ENCODE measurements at regions not wholly inside any gene's neighbourhood (a gene's known extent, or its start where the extent isn't known, plus 50 kb on each side); places are given as distances from the start of the nearest gene placed in this dataset.

- intact Hi-C loops (cut with micrococcal nuclease), result no loop called here
- Mint-ChIP-seq H3K4me1 (no peaks in the 10 kb centered on the region), H3K4me3 (no peak overlapping the region), H3K27ac (no peak overlapping the region), H3K36me3 (no peaks in the 10 kb centered on the region), H3K9me3 (peaks cover 0 to 11% (median 5%) of the 10 kb centered on the region in 7 donors), H3K27me3 (ENCODE audit: low read depth in 3 of 3) (no peaks in the 10 kb centered on the region)
- H3K4me2 ChIP-seq (replicated peaks; ENCODE audit: extremely low read depth, low read length, poor library complexity, severe bottlenecking), result no peak overlapping the region
- H3K4me1 ChIP-seq (ENCODE audit: control insufficient read depth in 1 of 2, insufficient read depth in 2 of 2, low read length in 2 of 2), result no peaks in the 10 kb centered on the region
- no peak overlapping the region for H3K9ac ChIP-seq (ENCODE audit: insufficient read depth, low read length, poor library complexity, severe bottlenecking)
- no peaks in the 10 kb centered on the region for H3K79me2 ChIP-seq (ENCODE audit: insufficient read depth, low read length)
- DNase-seq, result no peak
- no peak overlapping the region for H2AFZ ChIP-seq (ENCODE audit: insufficient read depth, low read depth, low read length, poor library complexity, severe bottlenecking)
- no peak overlapping the region for H3K4me3 ChIP-seq (replicated peaks in 1 of 3; ENCODE audit: low read depth in 2 of 3, low read length in 3 of 3)
- no peaks in the 10 kb centered on the region for H3K27me3 ChIP-seq (ENCODE audit: control insufficient read depth in 2 of 2, insufficient read depth in 2 of 2, low read length in 2 of 2)
- H3K9me3 ChIP-seq (replicated peaks in 1 of 2; ENCODE audit: control insufficient read depth in 1 of 2, insufficient read depth in 1 of 2, low read length in 2 of 2), result peaks cover 7 to 8% of the 10 kb centered on the region in 2 donors
- H3K27ac ChIP-seq (ENCODE audit: low read depth in 1 of 2, low read length in 2 of 2), result no peak overlapping the region
- no peaks in the 10 kb centered on the region for H4K20me1 ChIP-seq (ENCODE audit: insufficient read depth, low read length)
- WGBS (ENCODE audit: insufficient coverage), result 37% methylated on average over 3 of the region's 9 CpGs
- no peaks in the 10 kb centered on the region for H3K36me3 ChIP-seq (replicated peaks in 1 of 2; ENCODE audit: control insufficient read depth in 1 of 2, insufficient read depth in 2 of 2, low read length in 2 of 2)
- TF ChIP-seq CTCF (IDR thresholded peaks at IDR 0.05), result no peak
These were observed 1324.1 kb upstream of the SLC39A10 start for GRCh38 chr2:194332799-194333490.

- Histone ChIP-seq H3K79me2 (ENCODE audit: insufficient read depth, low read length) (no peaks in the 10 kb centered on the region), H3K4me2 (replicated peaks; ENCODE audit: extremely low read depth, low read length, poor library complexity, severe bottlenecking) (no peak overlapping the region), H3K4me1 (ENCODE audit: control insufficient read depth in 1 of 2, insufficient read depth in 2 of 2, low read length in 2 of 2) (no peaks in the 10 kb centered on the region), H3K27ac (ENCODE audit: low read depth in 1 of 2, low read length in 2 of 2) (no peak overlapping the region), H3K9ac (ENCODE audit: insufficient read depth, low read length, poor library complexity, severe bottlenecking) (no peak overlapping the region), H3K27me3 (ENCODE audit: control insufficient read depth in 2 of 2, insufficient read depth in 2 of 2, low read length in 2 of 2) (no peaks in the 10 kb centered on the region), H3K9me3 (replicated peaks in 1 of 2; ENCODE audit: control insufficient read depth in 1 of 2, insufficient read depth in 1 of 2, low read length in 2 of 2) (peaks cover 14 to 18% of the 10 kb centered on the region in 2 donors), H4K20me1 (ENCODE audit: insufficient read depth, low read length) (no peaks in the 10 kb centered on the region), H3K4me3 (replicated peaks in 1 of 3; ENCODE audit: low read depth in 2 of 3, low read length in 3 of 3) (no peak overlapping the region), H3K36me3 (replicated peaks in 1 of 2; ENCODE audit: control insufficient read depth in 1 of 2, insufficient read depth in 2 of 2, low read length in 2 of 2) (no peaks in the 10 kb centered on the region), H2AFZ (ENCODE audit: insufficient read depth, low read depth, low read length, poor library complexity, severe bottlenecking) (no peak overlapping the region)
- Mint-ChIP-seq H3K36me3 (no peaks in the 10 kb centered on the region), H3K4me1 (no peaks in the 10 kb centered on the region), H3K9me3 (peaks cover 0 to 13% (median 9%) of the 10 kb centered on the region in 7 donors), H3K27me3 (ENCODE audit: low read depth in 3 of 3) (no peaks in the 10 kb centered on the region), H3K4me3 (no peak overlapping the region), H3K27ac (no peak overlapping the region)
- DNase-seq, result no peak
- WGBS (ENCODE audit: insufficient coverage), result 82% methylated on average over 7 of the region's 7 CpGs
- TF ChIP-seq CTCF (IDR thresholded peaks at IDR 0.05), result no peak
- intact Hi-C loops (cut with micrococcal nuclease), result no loop called here
These were observed 1328.6 kb upstream of the SLC39A10 start for GRCh38 chr2:194328456-194328855.

Measured in CD14-positive monocyte (primary cell).